HG02885 (cell line): ENCODE measurements at regions not wholly inside any gene's neighbourhood (a gene's known extent, or its start where the extent isn't known, plus 50 kb on each side); places are given as distances from the start of the nearest gene placed in this dataset.
"Not testable (repeated sequence)": the region's sequence is repeated elsewhere in the genome, so short reads cannot be mapped to it uniquely, and the experiment has no call there.

ENCODE experiments used
- ATAC-seq: cut with Tn5 transposase; IDR thresholded peaks from one replicate; pipeline ENCODE4 v1.9.1; 2021; ENCODE audit warnings: mild to moderate bottlenecking; ENCODE audit not compliant: unreplicated experiment, poor library complexity

- ATAC-seq = no peak
Measured at GRCh38 chr10:124197371-124198124, 104.2 kb upstream of the CHST15 start.

GRCh38 chr10:124196659-124197058 lies 103.3 kb upstream of the CHST15 start:
- no peak for ATAC-seq

- no peak for ATAC-seq
Measured at GRCh38 chr10:124194199-124194824, 100.9 kb upstream of the CHST15 start.

GRCh38 chr10:124193309-124193696 lies 99.9 kb upstream of the CHST15 start:
- no peak for ATAC-seq

- ATAC-seq = not testable (repeated sequence)
Measured at GRCh38 chr10:124192664-124193308, 99.4 kb upstream of the CHST15 start.

GRCh38 chr10:124190476-124190875 lies 97.1 kb upstream of the CHST15 start:
- not testable (repeated sequence) for ATAC-seq

GRCh38 chr10:124186956-124187355 lies 93.6 kb upstream of the CHST15 start:
- ATAC-seq = no peak

GRCh38 chr10:124185084-124185483 lies 91.7 kb upstream of the CHST15 start:
- ATAC-seq = no peak

GRCh38 chr10:124184208-124184830 lies 90.9 kb upstream of the CHST15 start:
- ATAC-seq = no peak

- no peak for ATAC-seq
Measured at GRCh38 chr10:124183617-124184016, 90.2 kb upstream of the CHST15 start.

- ATAC-seq = no peak
Measured at GRCh38 chr10:124182088-124182541, 88.7 kb upstream of the CHST15 start.

GRCh38 chr10:124181656-124182055 lies 88.3 kb upstream of the CHST15 start:
- ATAC-seq = no peak

- ATAC-seq = no peak
Measured at GRCh38 chr10:124180947-124181549, 87.7 kb upstream of the CHST15 start.

GRCh38 chr10:124180044-124180745 lies 86.8 kb upstream of the CHST15 start:
- no peak for ATAC-seq

- no peak for ATAC-seq
Measured at GRCh38 chr10:124179308-124180043, 86.1 kb upstream of the CHST15 start.

GRCh38 chr10:124177180-124177518 lies 83.8 kb upstream of the CHST15 start:
- no peak for ATAC-seq

GRCh38 chr10:124176349-124177179 lies 83.2 kb upstream of the CHST15 start:
- no peak for ATAC-seq

GRCh38 chr10:124175701-124176348 lies 82.4 kb upstream of the CHST15 start:
- ATAC-seq = no peak
